ENCODE measurements at regions not wholly inside any gene's neighbourhood (a gene's known extent, or its start where the extent isn't known, plus 50 kb on each side); places are given as distances from the start of the nearest gene placed in this dataset.

- H3K4me1 ChIP-seq (ENCODE audit: control insufficient read depth, extremely low read depth, insufficient read depth, low read length), result no peaks in the 10 kb centered on the region
- no peak overlapping the region for H3K4me3 ChIP-seq (replicated peaks in 1 of 3; ENCODE audit: insufficient read depth in 1 of 3, low read depth in 1 of 3, low read length in 3 of 3)
- no peaks in the 10 kb centered on the region for H3K36me3 ChIP-seq (ENCODE audit: control insufficient read depth in 2 of 2, extremely low read depth in 1 of 2, insufficient read depth in 2 of 2, low read length in 2 of 2)
- no peak overlapping the region for H3K27ac ChIP-seq (ENCODE audit: insufficient read depth, low read depth, low read length)
- no peak overlapping the region for H2AFZ ChIP-seq (ENCODE audit: low read depth, low read length)
- H3K9me3 ChIP-seq (replicated peaks; ENCODE audit: control insufficient read depth, insufficient read depth, low read length), result no peaks in the 10 kb centered on the region
- DNase-seq (ENCODE audit: low read depth, low spot score) (no peak), FAIRE-seq (no peak)
- ChIA-PET POLR2A (no interaction called here), CTCF (no interaction called here)
- BruUV-seq (replicated peaks), result no TSS peak
- H4K20me1 ChIP-seq (replicated peaks; ENCODE audit: control insufficient read depth, extremely low read depth, insufficient read depth, low read length), result no peaks in the 10 kb centered on the region
- H3K79me2 ChIP-seq (ENCODE audit: control insufficient read depth, insufficient read depth, low read length), result no peaks in the 10 kb centered on the region
- TF ChIP-seq POLR2AphosphoS5 (IDR thresholded peaks at IDR 0.05; ENCODE audit: insufficient read depth, low read depth, low read length) (no peak), FOS (IDR thresholded peaks at IDR 0.05; ENCODE audit: borderline replicate concordance, insufficient read depth, low read length) (no peak), MYC (IDR thresholded peaks at IDR 0.05; ENCODE audit: low read depth, low read length) (no peak), CTCF (IDR thresholded peaks at IDR 0.05; ENCODE audit: extremely low read depth in 1 of 2, insufficient read depth in 1 of 2, low read depth in 1 of 2, low read length in 2 of 2) (no peak), EZH2 (IDR thresholded peaks at IDR 0.05; ENCODE audit: borderline replicate concordance, low read depth, low read length, severe bottlenecking) (no peak), POLR2A (IDR thresholded peaks at IDR 0.05; ENCODE audit: low read depth, low read length) (no peak), MAX (IDR thresholded peaks at IDR 0.05; ENCODE audit: insufficient read depth, insufficient read length) (no peak), GATA2 (IDR thresholded peaks at IDR 0.05; ENCODE audit: insufficient read depth, insufficient read length, low read depth, low read length) (no peak), JUN (IDR thresholded peaks at IDR 0.05; ENCODE audit: borderline replicate concordance, insufficient read depth, insufficient read length, low read depth) (no peak)
- no peak overlapping the region for H3K4me2 ChIP-seq (ENCODE audit: insufficient read depth, low read length)
- intact Hi-C loops (cut with micrococcal nuclease) (no loop called here), dilution Hi-C loops (cut with MboI; ENCODE audit: extremely low pct_ligation_motif_present, low sequenced_read_pairs) (no loop called here)
- no peak overlapping the region for H3K9ac ChIP-seq (replicated peaks; ENCODE audit: extremely low read depth, insufficient read depth, low read length)
- H3K27me3 ChIP-seq (ENCODE audit: control insufficient read depth in 2 of 2, insufficient read depth in 2 of 2, low read length in 2 of 2), result no peaks in the 10 kb centered on the region
- no peaks in the 10 kb centered on the region for H3K9me1 ChIP-seq (replicated peaks; ENCODE audit: control insufficient read depth, extremely low read depth, insufficient read depth, low read length)
These were observed 964.4 kb downstream of the RPA4 start for GRCh38 chrX:97847885-97848679.
